ENCODE measurements at regions not wholly inside any gene's neighbourhood (a gene's known extent, or its start where the extent isn't known, plus 50 kb on each side); places are given as distances from the start of the nearest gene placed in this dataset.
"Not testable (repeated sequence)": the region's sequence is repeated elsewhere in the genome, so short reads cannot be mapped to it uniquely, and the experiment has no call there.

GRCh38 chr2:89819809-89820208, 1128.3 kb downstream of the RPIA start:
- TF ChIP-seq, protein P1, sequence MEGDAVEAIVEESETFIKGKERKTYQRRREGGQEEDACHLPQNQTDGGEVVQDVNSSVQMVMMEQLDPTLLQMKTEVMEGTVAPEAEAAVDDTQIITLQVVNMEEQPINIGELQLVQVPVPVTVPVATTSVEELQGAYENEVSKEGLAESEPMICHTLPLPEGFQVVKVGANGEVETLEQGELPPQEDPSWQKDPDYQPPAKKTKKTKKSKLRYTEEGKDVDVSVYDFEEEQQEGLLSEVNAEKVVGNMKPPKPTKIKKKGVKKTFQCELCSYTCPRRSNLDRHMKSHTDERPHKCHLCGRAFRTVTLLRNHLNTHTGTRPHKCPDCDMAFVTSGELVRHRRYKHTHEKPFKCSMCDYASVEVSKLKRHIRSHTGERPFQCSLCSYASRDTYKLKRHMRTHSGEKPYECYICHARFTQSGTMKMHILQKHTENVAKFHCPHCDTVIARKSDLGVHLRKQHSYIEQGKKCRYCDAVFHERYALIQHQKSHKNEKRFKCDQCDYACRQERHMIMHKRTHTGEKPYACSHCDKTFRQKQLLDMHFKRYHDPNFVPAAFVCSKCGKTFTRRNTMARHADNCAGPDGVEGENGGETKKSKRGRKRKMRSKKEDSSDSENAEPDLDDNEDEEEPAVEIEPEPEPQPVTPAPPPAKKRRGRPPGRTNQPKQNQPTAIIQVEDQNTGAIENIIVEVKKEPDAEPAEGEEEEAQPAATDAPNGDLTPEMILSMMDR (IDR thresholded peaks at IDR 0.05; ENCODE audit: insufficient read depth, low read depth, low read length) = no peak
- TF ChIP-seq EZH2 (IDR thresholded peaks at IDR 0.05; ENCODE audit: insufficient read depth, low read length) = no peak
- H3K27me3 ChIP-seq (ENCODE audit: insufficient read depth, low read length) = no peaks in the 10 kb centered on the region
- Mint-ChIP-seq H3K27me3 (ENCODE audit: low read depth, unreplicated experiment) (no peaks in the 10 kb centered on the region), H3K4me1 (ENCODE audit: low read depth, unreplicated experiment) (no peaks in the 10 kb centered on the region), H3K4me3 (ENCODE audit: unreplicated experiment) (no peak overlapping the region), H3K9me3 (ENCODE audit: unreplicated experiment) (peaks cover 59% of the 10 kb centered on the region), H3K36me3 (ENCODE audit: low read depth, unreplicated experiment) (no peaks in the 10 kb centered on the region), H3K27ac (ENCODE audit: unreplicated experiment) (no peak overlapping the region)
- no peak overlapping the region for H3K27ac ChIP-seq (ENCODE audit: low read depth, low read length)
- no peak overlapping the region for H3K4me2 ChIP-seq (ENCODE audit: low read length)
- H3K4me1 ChIP-seq (ENCODE audit: insufficient read depth, low read length) = no peaks in the 10 kb centered on the region
- H3K4me3 ChIP-seq (ENCODE audit: insufficient read depth, low read depth, low read length) = no peak overlapping the region
- no peak for DNase-seq (ENCODE audit: low read depth)
- H2AFZ ChIP-seq (ENCODE audit: low read depth, low read length) = no peak overlapping the region
- FAIRE-seq = no peak
- H3K9ac ChIP-seq (ENCODE audit: low read length) = no peak overlapping the region
- H3K79me2 ChIP-seq (ENCODE audit: insufficient read depth, low read length) = no peaks in the 10 kb centered on the region
- H3K36me3 ChIP-seq (ENCODE audit: insufficient read depth, low read length) = no peaks in the 10 kb centered on the region
- peaks cover 58% of the 10 kb centered on the region for H3K9me3 ChIP-seq (ENCODE audit: insufficient read depth, low read depth, low read length)
- no peaks in the 10 kb centered on the region for H4K20me1 ChIP-seq (ENCODE audit: insufficient read depth, low read length)

GRCh38 chr2:89820248-89820647, 1128.8 kb downstream of the RPIA start:
- H3K4me3 ChIP-seq (ENCODE audit: insufficient read depth, low read depth, low read length) = no peak overlapping the region
- FAIRE-seq = no peak
- Mint-ChIP-seq H3K27ac (ENCODE audit: unreplicated experiment) (no peak overlapping the region), H3K9me3 (ENCODE audit: unreplicated experiment) (peaks cover 54% of the 10 kb centered on the region), H3K36me3 (ENCODE audit: low read depth, unreplicated experiment) (no peaks in the 10 kb centered on the region), H3K4me3 (ENCODE audit: unreplicated experiment) (no peak overlapping the region), H3K4me1 (ENCODE audit: low read depth, unreplicated experiment) (no peaks in the 10 kb centered on the region), H3K27me3 (ENCODE audit: low read depth, unreplicated experiment) (no peaks in the 10 kb centered on the region)
- H3K79me2 ChIP-seq (ENCODE audit: insufficient read depth, low read length) = no peaks in the 10 kb centered on the region
- no peak overlapping the region for H3K4me2 ChIP-seq (ENCODE audit: low read length)
- no peak for DNase-seq (ENCODE audit: low read depth)
- TF ChIP-seq, protein P1 (IDR thresholded peaks at IDR 0.05; ENCODE audit: insufficient read depth, low read depth, low read length) = no peak
- TF ChIP-seq EZH2 (IDR thresholded peaks at IDR 0.05; ENCODE audit: insufficient read depth, low read length) = no peak
- H3K27me3 ChIP-seq (ENCODE audit: insufficient read depth, low read length) = no peaks in the 10 kb centered on the region
- H4K20me1 ChIP-seq (ENCODE audit: insufficient read depth, low read length) = no peaks in the 10 kb centered on the region
- H3K9ac ChIP-seq (ENCODE audit: low read length) = no peak overlapping the region
- H3K9me3 ChIP-seq (ENCODE audit: insufficient read depth, low read depth, low read length) = peaks cover 63% of the 10 kb centered on the region
- H3K4me1 ChIP-seq (ENCODE audit: insufficient read depth, low read length) = no peaks in the 10 kb centered on the region
- H2AFZ ChIP-seq (ENCODE audit: low read depth, low read length) = no peak overlapping the region
- no peak overlapping the region for H3K27ac ChIP-seq (ENCODE audit: low read depth, low read length)
- H3K36me3 ChIP-seq (ENCODE audit: insufficient read depth, low read length) = no peaks in the 10 kb centered on the region

DNA sequence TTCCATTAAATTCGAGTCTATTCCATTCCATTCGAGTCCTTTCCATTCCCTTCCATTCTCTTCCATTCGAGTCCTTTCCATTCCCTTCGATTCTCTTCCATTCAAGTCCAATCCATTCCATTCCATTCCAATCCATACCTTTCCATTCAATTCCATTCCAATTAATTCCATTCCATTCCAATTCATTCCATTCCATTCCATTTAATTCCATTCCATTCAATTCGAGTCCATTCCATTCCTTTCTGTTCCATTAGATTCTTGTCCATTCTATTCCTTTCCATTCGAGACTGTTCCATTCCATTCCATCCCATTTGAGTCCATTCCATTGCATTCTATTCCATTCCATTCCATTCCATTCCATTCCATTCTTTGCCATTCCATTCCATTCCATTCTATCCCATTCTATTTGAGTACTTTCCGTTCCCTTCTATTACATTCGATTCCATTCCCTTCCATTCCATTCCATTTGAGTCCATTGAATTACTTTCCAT, 1130.0 kb downstream of the RPIA start:
- H3K27ac Mint-ChIP-seq (ENCODE audit: unreplicated experiment) = no peak overlapping the region
- Histone ChIP-seq H2AFZ (ENCODE audit: low read depth, low read length) (no peak overlapping the region), H3K4me1 (ENCODE audit: insufficient read depth, low read length) (no peaks in the 10 kb centered on the region), H4K20me1 (ENCODE audit: insufficient read depth, low read length) (no peaks in the 10 kb centered on the region), H3K9me3 (ENCODE audit: insufficient read depth, low read depth, low read length) (peaks cover 57% of the 10 kb centered on the region), H3K36me3 (ENCODE audit: insufficient read depth, low read length) (no peaks in the 10 kb centered on the region), H3K27ac (ENCODE audit: low read depth, low read length) (no peak overlapping the region), H3K4me2 (ENCODE audit: low read length) (no peak overlapping the region), H3K27me3 (ENCODE audit: insufficient read depth, low read length) (no peaks in the 10 kb centered on the region), H3K79me2 (ENCODE audit: insufficient read depth, low read length) (no peaks in the 10 kb centered on the region), H3K4me3 (ENCODE audit: insufficient read depth, low read depth, low read length) (no peak overlapping the region), H3K9ac (ENCODE audit: low read length) (no peak overlapping the region)
- H3K9me3 Mint-ChIP-seq (ENCODE audit: unreplicated experiment) = peaks cover 49% of the 10 kb centered on the region
- FAIRE-seq (no peak), DNase-seq (ENCODE audit: low read depth) (no peak)
- H3K4me1 Mint-ChIP-seq (ENCODE audit: low read depth, unreplicated experiment) = no peaks in the 10 kb centered on the region
- H3K4me3 Mint-ChIP-seq (ENCODE audit: unreplicated experiment) = no peak overlapping the region
- no peaks in the 10 kb centered on the region for H3K36me3 Mint-ChIP-seq (ENCODE audit: low read depth, unreplicated experiment)
- TF ChIP-seq, protein P1 (IDR thresholded peaks at IDR 0.05; ENCODE audit: insufficient read depth, low read depth, low read length) = no peak
- TF ChIP-seq EZH2 (IDR thresholded peaks at IDR 0.05; ENCODE audit: insufficient read depth, low read length) = no peak
- no peaks in the 10 kb centered on the region for H3K27me3 Mint-ChIP-seq (ENCODE audit: low read depth, unreplicated experiment)

- not testable (repeated sequence) for H3K4me3 Mint-ChIP-seq (ENCODE audit: unreplicated experiment); H3K27ac Mint-ChIP-seq (ENCODE audit: unreplicated experiment); DNase-seq (ENCODE audit: low read depth); H4K20me1 ChIP-seq (ENCODE audit: insufficient read depth, low read length); H3K4me1 Mint-ChIP-seq (ENCODE audit: low read depth, unreplicated experiment); H3K4me2 ChIP-seq (ENCODE audit: low read length); H3K27ac ChIP-seq (ENCODE audit: low read depth, low read length); H3K9ac ChIP-seq (ENCODE audit: low read length); H3K36me3 Mint-ChIP-seq (ENCODE audit: low read depth, unreplicated experiment); FAIRE-seq; H3K79me2 ChIP-seq (ENCODE audit: insufficient read depth, low read length); H3K4me1 ChIP-seq (ENCODE audit: insufficient read depth, low read length); H3K4me3 ChIP-seq (ENCODE audit: insufficient read depth, low read depth, low read length); H3K27me3 ChIP-seq (ENCODE audit: insufficient read depth, low read length); H2AFZ ChIP-seq (ENCODE audit: low read depth, low read length); H3K36me3 ChIP-seq (ENCODE audit: insufficient read depth, low read length); H3K27me3 Mint-ChIP-seq (ENCODE audit: low read depth, unreplicated experiment)
- H3K9me3 ChIP-seq (ENCODE audit: insufficient read depth, low read depth, low read length) = peaks cover 52% of the 10 kb centered on the region
- H3K9me3 Mint-ChIP-seq (ENCODE audit: unreplicated experiment) = peaks cover 43% of the 10 kb centered on the region
These were observed 1130.9 kb downstream of the RPIA start for GRCh38 chr2:89822342-89822741.
